HG02642 (cell line): ENCODE measurements at regions not wholly inside any gene's neighbourhood (a gene's known extent, or its start where the extent isn't known, plus 50 kb on each side); places are given as distances from the start of the nearest gene placed in this dataset.

Experiments
- ATAC-seq: cut with Tn5 transposase; IDR thresholded peaks from one replicate; pipeline ENCODE4 v1.9.1; 2021; ENCODE audit warnings: mild to moderate bottlenecking; ENCODE audit not compliant: unreplicated experiment, poor library complexity

GRCh38 chr10:117900280-117900679 lies 146.5 kb downstream of the RAB11FIP2 start:
- ATAC-seq, result no peak

GRCh38 chr10:117903854-117904253 lies 142.9 kb downstream of the RAB11FIP2 start:
- ATAC-seq, result no peak

GRCh38 chr10:117905404-117905803 lies 141.3 kb downstream of the RAB11FIP2 start:
- ATAC-seq, result no peak

- no peak for ATAC-seq
Measured at GRCh38 chr10:117911684-117912083, 135.1 kb downstream of the RAB11FIP2 start.

GRCh38 chr10:117914334-117914733 lies 132.4 kb downstream of the RAB11FIP2 start:
- no peak for ATAC-seq

- ATAC-seq, result no peak
Measured at GRCh38 chr10:117920956-117921355, 125.8 kb downstream of the RAB11FIP2 start.

- ATAC-seq, result no peak
Measured at GRCh38 chr10:117921421-117921820, 125.3 kb downstream of the RAB11FIP2 start.

GRCh38 chr10:117924820-117925219 lies 121.9 kb downstream of the RAB11FIP2 start:
- no peak for ATAC-seq

GRCh38 chr10:117925369-117925768 lies 121.4 kb downstream of the RAB11FIP2 start:
- ATAC-seq, result no peak

- no peak for ATAC-seq
Measured at GRCh38 chr10:117926491-117926890, 120.2 kb downstream of the RAB11FIP2 start.

GRCh38 chr10:117927332-117927731 lies 119.4 kb downstream of the RAB11FIP2 start:
- no peak for ATAC-seq

- no peak for ATAC-seq
Measured at GRCh38 chr10:117927871-117928270, 118.9 kb downstream of the RAB11FIP2 start.

GRCh38 chr10:117928281-117928680 lies 118.5 kb downstream of the RAB11FIP2 start:
- no peak for ATAC-seq

GRCh38 chr10:117928741-117929140 lies 118.0 kb downstream of the RAB11FIP2 start:
- ATAC-seq, result no peak

GRCh38 chr10:117929327-117930067 lies 117.2 kb downstream of the RAB11FIP2 start:
- no peak for ATAC-seq

GRCh38 chr10:117931078-117931477 lies 115.7 kb downstream of the RAB11FIP2 start:
- no peak for ATAC-seq

GRCh38 chr10:117933036-117933435 lies 113.7 kb downstream of the RAB11FIP2 start:
- ATAC-seq, result no peak

- no peak for ATAC-seq
Measured at GRCh38 chr10:117934477-117934876, 112.3 kb downstream of the RAB11FIP2 start.

- no peak for ATAC-seq
Measured at GRCh38 chr10:117936141-117936540, 110.6 kb downstream of the RAB11FIP2 start.

GRCh38 chr10:117936566-117936965 lies 110.2 kb downstream of the RAB11FIP2 start:
- ATAC-seq, result no peak

- no peak for ATAC-seq
Measured at GRCh38 chr10:117936976-117937375, 109.8 kb downstream of the RAB11FIP2 start.

- ATAC-seq, result no peak
Measured at GRCh38 chr10:117938104-117938503, 108.6 kb downstream of the RAB11FIP2 start.
